ENCODE measurements at regions not wholly inside any gene's neighbourhood (a gene's known extent, or its start where the extent isn't known, plus 50 kb on each side); places are given as distances from the start of the nearest gene placed in this dataset.
"Not testable (repeated sequence)": the region's sequence is repeated elsewhere in the genome, so short reads cannot be mapped to it uniquely, and the experiment has no call there.

GRCh38 chr11:15685306-15685705 lies 570.6 kb downstream of the INSC start:
- TF ChIP-seq, protein P1, sequence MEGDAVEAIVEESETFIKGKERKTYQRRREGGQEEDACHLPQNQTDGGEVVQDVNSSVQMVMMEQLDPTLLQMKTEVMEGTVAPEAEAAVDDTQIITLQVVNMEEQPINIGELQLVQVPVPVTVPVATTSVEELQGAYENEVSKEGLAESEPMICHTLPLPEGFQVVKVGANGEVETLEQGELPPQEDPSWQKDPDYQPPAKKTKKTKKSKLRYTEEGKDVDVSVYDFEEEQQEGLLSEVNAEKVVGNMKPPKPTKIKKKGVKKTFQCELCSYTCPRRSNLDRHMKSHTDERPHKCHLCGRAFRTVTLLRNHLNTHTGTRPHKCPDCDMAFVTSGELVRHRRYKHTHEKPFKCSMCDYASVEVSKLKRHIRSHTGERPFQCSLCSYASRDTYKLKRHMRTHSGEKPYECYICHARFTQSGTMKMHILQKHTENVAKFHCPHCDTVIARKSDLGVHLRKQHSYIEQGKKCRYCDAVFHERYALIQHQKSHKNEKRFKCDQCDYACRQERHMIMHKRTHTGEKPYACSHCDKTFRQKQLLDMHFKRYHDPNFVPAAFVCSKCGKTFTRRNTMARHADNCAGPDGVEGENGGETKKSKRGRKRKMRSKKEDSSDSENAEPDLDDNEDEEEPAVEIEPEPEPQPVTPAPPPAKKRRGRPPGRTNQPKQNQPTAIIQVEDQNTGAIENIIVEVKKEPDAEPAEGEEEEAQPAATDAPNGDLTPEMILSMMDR (IDR thresholded peaks at IDR 0.05): no peak
- H3K4me3 ChIP-seq (ENCODE audit: low read length): no peak overlapping the region
- no peaks in the 10 kb centered on the region for H3K9me3 ChIP-seq (ENCODE audit: control insufficient read depth, insufficient read depth, low read length)
- no peaks in the 10 kb centered on the region for H3K4me1 ChIP-seq (ENCODE audit: control insufficient read depth, insufficient read depth, low read length)
- WGBS (ENCODE audit: insufficient coverage): 67% methylated on average over 3 of the region's 3 CpGs
- intact Hi-C loops (cut with micrococcal nuclease): no loop called here
- no peak overlapping the region for H3K27ac Mint-ChIP-seq
- no peaks in the 10 kb centered on the region for H3K36me3 Mint-ChIP-seq
- no peaks in the 10 kb centered on the region for H3K27me3 ChIP-seq (ENCODE audit: control insufficient read depth, insufficient read depth, low read length)
- ATAC-seq: no peak
- no peaks in the 10 kb centered on the region for H3K4me1 Mint-ChIP-seq
- no peak for DNase-seq
- no peaks in the 10 kb centered on the region for H3K27me3 Mint-ChIP-seq (ENCODE audit: low read depth in 2 of 2)
- H3K27ac ChIP-seq (ENCODE audit: low read length): no peak overlapping the region
- no peak overlapping the region for H3K4me3 Mint-ChIP-seq
- peaks cover 0 to 6% of the 10 kb centered on the region in 2 donors for H3K9me3 Mint-ChIP-seq
- no peaks in the 10 kb centered on the region for H3K36me3 ChIP-seq (ENCODE audit: control insufficient read depth, insufficient read depth, low read length)

- H3K9me3 Mint-ChIP-seq; H3K4me3 ChIP-seq (ENCODE audit: low read length); H3K27ac Mint-ChIP-seq; H3K36me3 Mint-ChIP-seq; H3K27me3 Mint-ChIP-seq (ENCODE audit: low read depth in 2 of 2); H3K9me3 ChIP-seq (ENCODE audit: control insufficient read depth, insufficient read depth, low read length); ATAC-seq; H3K4me1 ChIP-seq (ENCODE audit: control insufficient read depth, insufficient read depth, low read length); H3K4me3 Mint-ChIP-seq; H3K27ac ChIP-seq (ENCODE audit: low read length); H3K4me1 Mint-ChIP-seq; H3K27me3 ChIP-seq (ENCODE audit: control insufficient read depth, insufficient read depth, low read length); intact Hi-C loops (cut with micrococcal nuclease); DNase-seq; H3K36me3 ChIP-seq (ENCODE audit: control insufficient read depth, insufficient read depth, low read length): not testable (repeated sequence)
- 89% methylated on average over 13 of the region's 16 CpGs for WGBS (ENCODE audit: insufficient coverage)
Observed at GRCh38 chr11:15686259-15686658, 571.5 kb downstream of the INSC start.

DNA sequence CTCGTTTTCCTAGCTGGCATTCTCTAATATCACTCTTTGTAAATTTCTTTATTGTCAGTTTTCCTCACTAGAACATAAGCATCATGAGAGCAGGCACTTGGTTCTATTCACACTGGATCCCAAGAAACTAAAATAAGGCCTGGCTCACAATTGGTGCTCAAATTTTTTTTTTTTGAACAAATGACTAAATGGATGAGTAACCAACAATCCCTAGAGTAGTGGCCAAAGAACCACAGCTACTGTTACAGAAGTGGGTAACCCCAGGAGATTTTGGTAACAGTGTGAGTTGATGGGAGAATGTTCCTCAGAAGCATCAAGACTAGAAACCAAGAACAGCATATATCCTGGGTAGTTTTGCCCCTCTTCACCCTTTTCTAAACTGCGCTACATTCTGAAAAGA lies 572.6 kb downstream of the INSC start:
- intact Hi-C loops (cut with micrococcal nuclease): no loop called here
- Mint-ChIP-seq H3K27me3 (ENCODE audit: low read depth in 2 of 2) (no peaks in the 10 kb centered on the region), H3K9me3 (peaks cover 0 to 5% of the 10 kb centered on the region in 2 donors)

GRCh38 chr11:15688351-15688792 lies 573.6 kb downstream of the INSC start:
- Mint-ChIP-seq H3K27me3 (ENCODE audit: low read depth in 2 of 2) (no peaks in the 10 kb centered on the region), H3K36me3 (no peaks in the 10 kb centered on the region), H3K27ac (no peak overlapping the region), H3K4me3 (no peak overlapping the region), H3K4me1 (no peaks in the 10 kb centered on the region), H3K9me3 (peaks cover 0 to 6% of the 10 kb centered on the region in 2 donors)
- Histone ChIP-seq H3K36me3 (ENCODE audit: control insufficient read depth, insufficient read depth, low read length) (no peaks in the 10 kb centered on the region), H3K4me1 (ENCODE audit: control insufficient read depth, insufficient read depth, low read length) (no peaks in the 10 kb centered on the region), H3K4me3 (ENCODE audit: low read length) (no peak overlapping the region), H3K27me3 (ENCODE audit: control insufficient read depth, insufficient read depth, low read length) (no peaks in the 10 kb centered on the region), H3K9me3 (ENCODE audit: control insufficient read depth, insufficient read depth, low read length) (no peaks in the 10 kb centered on the region), H3K27ac (ENCODE audit: low read length) (no peak overlapping the region)
- 83% methylated on average over 4 of the region's 4 CpGs for WGBS (ENCODE audit: insufficient coverage)
- TF ChIP-seq, protein P1 (IDR thresholded peaks at IDR 0.05): no peak
- no peak for DNase-seq
- ATAC-seq: no peak
- intact Hi-C loops (cut with micrococcal nuclease): no loop called here

More for the DNA sequence above, 572.6 kb downstream of the INSC start:
- Histone ChIP-seq H3K4me3 (ENCODE audit: low read length) (no peak overlapping the region), H3K27ac (ENCODE audit: low read length) (no peak overlapping the region), H3K4me1 (ENCODE audit: control insufficient read depth, insufficient read depth, low read length) (no peaks in the 10 kb centered on the region), H3K27me3 (ENCODE audit: control insufficient read depth, insufficient read depth, low read length) (no peaks in the 10 kb centered on the region), H3K36me3 (ENCODE audit: control insufficient read depth, insufficient read depth, low read length) (no peaks in the 10 kb centered on the region), H3K9me3 (ENCODE audit: control insufficient read depth, insufficient read depth, low read length) (no peaks in the 10 kb centered on the region)
- DNase-seq (no peak), ATAC-seq (no peak)
- Mint-ChIP-seq H3K4me3 (no peak overlapping the region), H3K36me3 (no peaks in the 10 kb centered on the region), H3K27ac (no peak overlapping the region), H3K4me1 (no peaks in the 10 kb centered on the region)
- TF ChIP-seq, protein P1 (IDR thresholded peaks at IDR 0.05): no peak
- 68% methylated on average over 2 of the region's 2 CpGs for WGBS (ENCODE audit: insufficient coverage)

All from natural killer cell (primary cell).